Vagina (tissue), 2 donors: ENCODE measurements at regions not wholly inside any gene's neighbourhood (a gene's known extent, or its start where the extent isn't known, plus 50 kb on each side); places are given as distances from the start of the nearest gene placed in this dataset.

ENCODE experiments used
- CTCF ChIP-seq, 3 experiments: fragments of 450-650 bp in 2 of 3; fragments of 200-600 bp in 1 of 3; sonication (generic) in 1 of 3; IDR thresholded peaks; one replicate each; pipeline ENCODE4 v1.5.1; 2017 to 2019; ENCODE audit warnings: antibody characterized with exemption in 3 of 3, mild to moderate bottlenecking in 2 of 3, moderate library complexity in 2 of 3
- POLR2A ChIP-seq, 2 donors: fragments of 450-650 bp; IDR thresholded peaks; one replicate each; pipeline ENCODE4 v1.6.1; 2017; ENCODE audit warnings: antibody characterized with exemption in 2 of 2, mild to moderate bottlenecking in 2 of 2, moderate library complexity in 2 of 2
- POLR2AphosphoS5 ChIP-seq, 2 donors: sonication (generic); formaldehyde crosslinking; IDR thresholded peaks; one replicate each; pipeline ENCODE4 v1.9.0; 2017; ENCODE audit warnings: antibody characterized with exemption in 2 of 2, mild to moderate bottlenecking in 2 of 2, low read depth in 1 of 2; ENCODE audit not compliant: insufficient read depth in 1 of 2

- TF ChIP-seq CTCF (IDR thresholded peaks at IDR 0.05) (no peak), POLR2A (IDR thresholded peaks at IDR 0.05) (no peak), POLR2AphosphoS5 (IDR thresholded peaks at IDR 0.05; ENCODE audit: insufficient read depth in 1 of 2, low read depth in 1 of 2) (no peak)
These were observed 147.2 kb upstream of the FAM98A start for GRCh38 chr2:33746208-33746800.
